Endothelial cell (in vitro differentiated cells): ENCODE measurements at regions not wholly inside any gene's neighbourhood (a gene's known extent, or its start where the extent isn't known, plus 50 kb on each side); places are given as distances from the start of the nearest gene placed in this dataset.

Experiments
- DNase-seq: peaks from one replicate; pipeline ENCODE4 v3.0.0; 2021; ENCODE audit warnings: low spot score
- H3K27ac Mint-ChIP-seq: one replicate; pipeline ENCODE4 v1.8.0; 2021; ENCODE audit warnings: mixed read lengths, inconsistent platforms; ENCODE audit not compliant: unreplicated experiment
- H3K27me3 Mint-ChIP-seq: one replicate; pipeline ENCODE4 v1.8.0; 2021; ENCODE audit warnings: mild to moderate bottlenecking, moderate library complexity, mixed read lengths, inconsistent platforms; ENCODE audit not compliant: unreplicated experiment
- H3K36me3 Mint-ChIP-seq: one replicate; pipeline ENCODE4 v1.8.0; 2021; ENCODE audit warnings: mild to moderate bottlenecking, low read depth, mixed read lengths, inconsistent platforms; ENCODE audit not compliant: unreplicated experiment
- H3K4me1 Mint-ChIP-seq: one replicate; pipeline ENCODE4 v1.8.0; 2021; ENCODE audit warnings: mild to moderate bottlenecking, mixed read lengths, inconsistent platforms; ENCODE audit not compliant: unreplicated experiment
- H3K4me3 Mint-ChIP-seq: one replicate; pipeline ENCODE4 v1.8.0; 2021; ENCODE audit warnings: mild to moderate bottlenecking, mixed read lengths, inconsistent platforms; ENCODE audit not compliant: unreplicated experiment
- H3K9me3 Mint-ChIP-seq: one replicate; pipeline ENCODE4 v1.8.0; 2021; ENCODE audit warnings: mixed read lengths, inconsistent platforms; ENCODE audit not compliant: unreplicated experiment
- CTCF ChIP-seq: fragments of 200-600 bp; sonication (generic); IDR thresholded peaks from one replicate; pipeline ENCODE4 v1.5.0; 2021; ENCODE audit warnings: antibody characterized with exemption; ENCODE audit not compliant: unreplicated experiment

GRCh38 chr9:118187408-118187807, 483.2 kb downstream of the TLR4 start:
- Mint-ChIP-seq H3K9me3 (peaks cover 3% of the 10 kb centered on the region), H3K4me3 (no peak overlapping the region), H3K27ac (no peak overlapping the region), H3K36me3 (no peaks in the 10 kb centered on the region), H3K4me1 (peaks cover 5% of the 10 kb centered on the region), H3K27me3 (no peaks in the 10 kb centered on the region)
- DNase-seq, result no peak
- no peak for TF ChIP-seq CTCF

GRCh38 chr9:118189615-118190014, 485.4 kb downstream of the TLR4 start:
- H3K27me3 Mint-ChIP-seq, result no peaks in the 10 kb centered on the region
- no peaks in the 10 kb centered on the region for H3K36me3 Mint-ChIP-seq
- no peak for DNase-seq
- H3K27ac Mint-ChIP-seq, result no peak overlapping the region
- H3K4me3 Mint-ChIP-seq, result no peak overlapping the region
- peaks cover 5% of the 10 kb centered on the region for H3K4me1 Mint-ChIP-seq
- TF ChIP-seq CTCF, result no peak
- H3K9me3 Mint-ChIP-seq, result peaks cover 3% of the 10 kb centered on the region

GRCh38 chr9:118192807-118193206, 488.6 kb downstream of the TLR4 start:
- peaks cover 3% of the 10 kb centered on the region for H3K9me3 Mint-ChIP-seq
- H3K4me3 Mint-ChIP-seq, result no peak overlapping the region
- TF ChIP-seq CTCF, result no peak
- no peak overlapping the region for H3K27ac Mint-ChIP-seq
- H3K36me3 Mint-ChIP-seq, result no peaks in the 10 kb centered on the region
- DNase-seq, result no peak
- H3K4me1 Mint-ChIP-seq, result no peaks in the 10 kb centered on the region
- no peaks in the 10 kb centered on the region for H3K27me3 Mint-ChIP-seq

DNA sequence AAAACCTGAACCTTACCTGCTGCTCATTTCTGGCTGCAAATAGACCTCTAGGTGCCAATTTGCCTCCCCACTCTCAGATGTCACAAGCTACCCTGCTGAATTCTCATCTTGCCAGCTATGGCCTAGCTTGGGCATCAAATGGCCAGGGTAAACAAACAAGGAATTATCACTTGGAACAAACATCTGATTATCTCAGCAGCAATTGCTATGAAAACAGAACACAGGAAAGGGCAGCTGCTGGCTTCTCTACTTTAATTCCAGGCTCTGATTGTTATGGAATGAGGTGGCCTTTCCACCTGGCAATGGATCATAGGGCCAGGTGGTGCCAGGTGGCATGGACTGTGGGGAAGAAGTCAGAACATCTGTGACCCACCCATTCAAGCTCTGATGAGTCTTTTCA, 505.1 kb downstream of the TLR4 start:
- no peaks in the 10 kb centered on the region for H3K36me3 Mint-ChIP-seq
- H3K9me3 Mint-ChIP-seq, result no peaks in the 10 kb centered on the region
- no peaks in the 10 kb centered on the region for H3K4me1 Mint-ChIP-seq
- H3K27ac Mint-ChIP-seq, result no peak overlapping the region
- DNase-seq, result no peak
- no peak for TF ChIP-seq CTCF
- no peaks in the 10 kb centered on the region for H3K27me3 Mint-ChIP-seq
- no peak overlapping the region for H3K4me3 Mint-ChIP-seq

- Mint-ChIP-seq H3K4me3 (no peak overlapping the region), H3K27me3 (no peaks in the 10 kb centered on the region), H3K36me3 (no peaks in the 10 kb centered on the region), H3K9me3 (no peaks in the 10 kb centered on the region), H3K4me1 (no peaks in the 10 kb centered on the region), H3K27ac (no peak overlapping the region)
- DNase-seq, result no peak
- TF ChIP-seq CTCF, result no peak
These were observed 511.3 kb downstream of the TLR4 start for GRCh38 chr9:118215549-118215948.
